ENCODE measurements at regions not wholly inside any gene's neighbourhood (a gene's known extent, or its start where the extent isn't known, plus 50 kb on each side); places are given as distances from the start of the nearest gene placed in this dataset.

DNA sequence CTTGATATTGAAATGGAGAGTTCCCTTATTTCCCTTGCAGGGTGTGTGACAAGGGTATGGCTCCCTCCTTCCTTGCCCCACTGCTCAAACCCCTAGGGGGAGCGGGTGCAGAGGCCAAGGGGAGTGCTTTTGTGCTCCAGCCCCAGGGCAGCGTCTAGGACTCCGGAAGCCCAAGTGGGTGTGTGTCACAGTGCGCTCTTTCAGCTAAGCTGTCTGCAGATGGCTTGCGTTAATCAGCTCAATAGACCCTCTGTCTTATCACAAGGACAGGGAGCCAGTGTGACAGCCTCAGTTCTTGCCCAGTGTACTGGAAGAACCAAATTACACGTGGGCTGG is 523.6 kb upstream of the LMCD1 start:
- TF ChIP-seq POLR2A (IDR thresholded peaks at IDR 0.05; ENCODE audit: low read depth, low read length) (no peak), POLR2AphosphoS5 (IDR thresholded peaks at IDR 0.05; ENCODE audit: low read depth, low read length) (no peak), TAF1 (IDR thresholded peaks at IDR 0.05; ENCODE audit: borderline replicate concordance, low read depth, low read length) (no peak)
